ENCODE measurements at regions not wholly inside any gene's neighbourhood (a gene's known extent, or its start where the extent isn't known, plus 50 kb on each side); places are given as distances from the start of the nearest gene placed in this dataset.

- CTCF ChIA-PET, result no interaction called here
- Histone ChIP-seq H2BK15ac (ENCODE audit: low read depth, low read length) (no peak overlapping the region), H3K9me1 (ENCODE audit: insufficient read depth, low read length) (no peaks in the 10 kb centered on the region), H2BK20ac (ENCODE audit: low read depth, low read length) (no peak overlapping the region), H3K4me1 (ENCODE audit: control insufficient read depth, insufficient read depth, low read length) (no peaks in the 10 kb centered on the region), H4K5ac (ENCODE audit: low read depth, low read length) (no peak overlapping the region), H3K4ac (ENCODE audit: low read depth, low read length) (no peak overlapping the region), H3K14ac (replicated peaks; ENCODE audit: low read depth, low read length) (no peak overlapping the region), H3K18ac (ENCODE audit: low read depth, low read length) (no peak overlapping the region), H4K8ac (ENCODE audit: low read depth in 2 of 2, low read length in 2 of 2) (no peak overlapping the region), H3K27me3 (ENCODE audit: control insufficient read depth, insufficient read depth, low read length) (peaks cover 4% of the 10 kb centered on the region), H2BK5ac (ENCODE audit: low read depth, low read length, poor library complexity, severe bottlenecking) (no peak overlapping the region), H3K56ac (ENCODE audit: extremely low read depth, insufficient read depth, low read length) (no peak overlapping the region), H3K4me2 (ENCODE audit: low read depth, low read length) (no peak overlapping the region), H3K79me1 (ENCODE audit: low read depth in 1 of 2, low read length in 2 of 2) (no peaks in the 10 kb centered on the region), H4K20me1 (ENCODE audit: insufficient read depth, low read length) (no peaks in the 10 kb centered on the region), H2AK9ac (replicated peaks; ENCODE audit: low read depth, low read length, poor library complexity) (no peak overlapping the region), H2AFZ (replicated peaks; ENCODE audit: low read length, poor library complexity) (no peak overlapping the region), H3K23ac (ENCODE audit: low read depth, low read length) (no peak overlapping the region), H3K9ac (ENCODE audit: low read depth, low read length) (no peak overlapping the region), H3K9me3 (ENCODE audit: control insufficient read depth, insufficient read depth, low read length) (no peaks in the 10 kb centered on the region), H2BK120ac (ENCODE audit: low read depth, low read length) (no peak overlapping the region), H4K91ac (ENCODE audit: insufficient read depth, low read depth, low read length) (no peak overlapping the region), H3K4me3 (ENCODE audit: insufficient read depth, low read depth, low read length) (no peak overlapping the region), H3K27ac (ENCODE audit: insufficient read depth, low read length) (no peak overlapping the region), H2AK5ac (ENCODE audit: low read depth, low read length) (no peak overlapping the region), H3K36me3 (ENCODE audit: control insufficient read depth, insufficient read depth, low read length) (no peaks in the 10 kb centered on the region)
- BruUV-seq (replicated peaks), result no TSS peak
- TF ChIP-seq CTCF (conservative IDR thresholded peaks at IDR 0.05; ENCODE audit: low read depth, low read length) (no peak), MXI1 (IDR thresholded peaks at IDR 0.05; ENCODE audit: borderline replicate concordance, low read depth, low read length) (no peak), CHD1 (IDR thresholded peaks at IDR 0.05; ENCODE audit: low read depth, low read length) (no peak), MAZ (IDR thresholded peaks at IDR 0.05; ENCODE audit: borderline replicate concordance, low read depth, low read length) (no peak), NFE2L2 (IDR thresholded peaks at IDR 0.05; ENCODE audit: low read depth, low read length) (no peak), SMC3 (IDR thresholded peaks at IDR 0.05; ENCODE audit: low read depth, low read length) (no peak), RCOR1 (IDR thresholded peaks at IDR 0.05; ENCODE audit: insufficient replicate concordance, low read length) (no peak), USF2 (IDR thresholded peaks at IDR 0.05; ENCODE audit: low read depth, low read length) (no peak), FOS (IDR thresholded peaks at IDR 0.05; ENCODE audit: low read depth, low read length) (no peak), RAD21 (IDR thresholded peaks at IDR 0.05; ENCODE audit: low read length) (no peak), MAFK (IDR thresholded peaks at IDR 0.05; ENCODE audit: low read depth, low read length) (no peak), RFX5 (IDR thresholded peaks at IDR 0.05; ENCODE audit: low read depth, low read length) (no peak), BHLHE40 (IDR thresholded peaks at IDR 0.05; ENCODE audit: low read depth, low read length) (no peak), POLR2A (IDR thresholded peaks at IDR 0.05; ENCODE audit: low read depth, low read length) (no peak), ELK1 (IDR thresholded peaks at IDR 0.05; ENCODE audit: borderline replicate concordance, low read depth, low read length) (no peak), CEBPB (IDR thresholded peaks at IDR 0.05; ENCODE audit: low read depth, low read length) (no peak)
- intact Hi-C loops (cut with micrococcal nuclease) (loop anchor here (10.0 kb wide), 1 partner anchor 313 kb away; the partner anchor contains the start of gene MICU2), dilution Hi-C loops (cut with HindIII; ENCODE audit: low sequenced_read_pairs, unreplicated experiment) (no loop called here), in situ Hi-C loops (cut with MboI; ENCODE audit: low sequenced_read_pairs) (no loop called here)
- ATAC-seq (ENCODE audit: low read depth) (no peak), DNase-seq (no peak)
- POLR2A ChIA-PET (ENCODE audit: unreplicated experiment), result no interaction called here
- 100% methylated on average over 3 of the region's 7 CpGs; no CpG with 5 or more reads in 1 of the 2 experiments for WGBS, 2 experiments (ENCODE audit: extremely low coverage in 2 of 2, insufficient read length in 1 of 2)
Measured at GRCh38 chr13:21291840-21292239, 115.4 kb downstream of the MRPL57 start.

Data from IMR-90 (cell line).